ENCODE measurements at regions not wholly inside any gene's neighbourhood (a gene's known extent, or its start where the extent isn't known, plus 50 kb on each side); places are given as distances from the start of the nearest gene placed in this dataset.

GRCh38 chr9:16343249-16344237, 526.9 kb downstream of the BNC2 start:
- no peak for DNase-seq (ENCODE audit: low spot score)
- in situ Hi-C loops (cut with MboI; ENCODE audit: low sequenced_read_pairs, unreplicated experiment), result no loop called here
- no peak for TF ChIP-seq CTCF (IDR thresholded peaks at IDR 0.05; ENCODE audit: borderline replicate concordance, control extremely low read depth, extremely low read depth, insufficient read depth, missing control alignments)

- TF ChIP-seq CTCF (IDR thresholded peaks at IDR 0.05; ENCODE audit: borderline replicate concordance, control extremely low read depth, extremely low read depth, insufficient read depth, missing control alignments), result no peak
- in situ Hi-C loops (cut with MboI; ENCODE audit: low sequenced_read_pairs, unreplicated experiment), result no loop called here
- DNase-seq (ENCODE audit: low spot score), result no peak
Observed at GRCh38 chr9:16344343-16344742, 526.1 kb downstream of the BNC2 start.

GRCh38 chr9:16345902-16346301, 524.6 kb downstream of the BNC2 start:
- TF ChIP-seq CTCF (IDR thresholded peaks at IDR 0.05; ENCODE audit: borderline replicate concordance, control extremely low read depth, extremely low read depth, insufficient read depth, missing control alignments), result no peak
- DNase-seq (ENCODE audit: low spot score), result no peak
- in situ Hi-C loops (cut with MboI; ENCODE audit: low sequenced_read_pairs, unreplicated experiment), result no loop called here

- no peak for TF ChIP-seq CTCF (IDR thresholded peaks at IDR 0.05; ENCODE audit: borderline replicate concordance, control extremely low read depth, extremely low read depth, insufficient read depth, missing control alignments)
- in situ Hi-C loops (cut with MboI; ENCODE audit: low sequenced_read_pairs, unreplicated experiment), result no loop called here
- DNase-seq (ENCODE audit: low spot score), result no peak
Observed at GRCh38 chr9:16347886-16348285, 522.6 kb downstream of the BNC2 start.

- DNase-seq (ENCODE audit: low spot score), result no peak
- no peak for TF ChIP-seq CTCF (IDR thresholded peaks at IDR 0.05; ENCODE audit: borderline replicate concordance, control extremely low read depth, extremely low read depth, insufficient read depth, missing control alignments)
- in situ Hi-C loops (cut with MboI; ENCODE audit: low sequenced_read_pairs, unreplicated experiment), result no loop called here
Observed at GRCh38 chr9:16348531-16348930, 521.9 kb downstream of the BNC2 start.

GRCh38 chr9:16352251-16352650, 518.2 kb downstream of the BNC2 start:
- in situ Hi-C loops (cut with MboI; ENCODE audit: low sequenced_read_pairs, unreplicated experiment), result no loop called here
- DNase-seq (ENCODE audit: low spot score), result no peak
- TF ChIP-seq CTCF (IDR thresholded peaks at IDR 0.05; ENCODE audit: borderline replicate concordance, control extremely low read depth, extremely low read depth, insufficient read depth, missing control alignments), result no peak

All from GM13976 (cell line).